Hematopoietic multipotent progenitor cell treated with erythropoietin and hydrocortisone succinate and interleukin-3 and kit ligand, for 4 days (in vitro differentiated cells): ENCODE measurements at regions not wholly inside any gene's neighbourhood (a gene's known extent, or its start where the extent isn't known, plus 50 kb on each side); places are given as distances from the start of the nearest gene placed in this dataset.

Experiments used
- DNase-seq: peaks from one replicate; pipeline ENCODE4 v3.0.0-alpha.2; 2015

DNA sequence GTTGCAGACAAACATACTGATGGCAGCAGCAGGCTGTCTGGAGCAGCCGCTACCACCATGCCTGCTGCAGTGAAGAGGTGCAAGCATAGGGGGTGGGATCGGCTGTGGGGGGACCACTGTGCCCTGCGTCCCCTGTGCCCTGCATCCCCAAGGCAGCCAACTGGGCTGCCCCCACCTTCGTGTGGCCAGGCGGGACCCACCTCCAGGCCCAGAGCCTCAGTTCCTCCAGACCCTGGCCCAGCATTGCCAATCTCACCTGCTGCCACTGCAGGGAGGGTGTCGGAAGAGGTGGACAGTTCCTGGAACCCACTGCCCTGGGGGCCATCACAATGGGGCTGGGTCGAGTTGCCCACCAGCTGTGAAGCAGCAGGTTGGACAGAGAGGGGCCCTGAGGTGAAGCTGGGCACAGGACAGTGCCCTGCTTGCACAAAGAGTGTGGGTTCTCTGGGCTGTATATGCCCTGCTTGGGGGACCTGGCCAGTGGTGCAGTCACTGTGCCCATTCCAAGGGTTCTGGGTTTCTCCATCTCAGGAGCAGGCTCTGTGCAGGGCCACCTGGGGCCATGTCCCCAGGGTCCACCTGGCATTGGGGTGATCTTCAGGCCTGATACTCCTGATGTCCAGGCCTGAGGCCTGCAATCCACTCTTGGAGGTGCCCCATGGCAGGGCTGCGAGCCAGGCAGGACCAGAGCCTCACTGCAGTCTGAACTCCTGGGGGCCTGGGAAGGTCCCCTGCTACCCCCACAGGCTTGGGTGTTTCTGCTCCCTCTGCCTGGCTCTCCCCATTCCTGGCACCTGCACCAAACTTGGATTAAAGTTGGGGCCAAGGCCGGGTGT is 261.4 kb upstream of the NRIP1 start:
- no peak for DNase-seq

GRCh38 chr21:15327637-15328265 is 263.0 kb upstream of the NRIP1 start:
- DNase-seq: no peak

DNA sequence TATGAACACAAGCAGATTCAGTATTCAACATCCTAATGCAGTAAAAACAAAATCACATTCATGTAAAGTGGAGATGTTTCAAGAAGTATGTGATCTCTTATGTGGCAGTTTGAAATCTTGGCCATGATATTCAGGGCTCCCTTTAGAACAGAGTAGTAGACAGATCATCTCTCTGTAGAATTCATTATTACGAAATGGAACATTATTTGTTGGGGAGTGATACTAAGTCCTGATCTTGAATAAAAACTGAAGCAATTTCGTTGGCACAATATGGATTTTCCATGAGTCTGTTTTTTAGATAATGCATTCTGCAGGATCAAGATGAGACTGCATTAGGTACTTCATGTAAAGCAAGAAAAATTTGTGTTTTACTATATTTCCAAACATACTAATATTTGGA is 264.4 kb upstream of the NRIP1 start:
- no peak for DNase-seq

DNA sequence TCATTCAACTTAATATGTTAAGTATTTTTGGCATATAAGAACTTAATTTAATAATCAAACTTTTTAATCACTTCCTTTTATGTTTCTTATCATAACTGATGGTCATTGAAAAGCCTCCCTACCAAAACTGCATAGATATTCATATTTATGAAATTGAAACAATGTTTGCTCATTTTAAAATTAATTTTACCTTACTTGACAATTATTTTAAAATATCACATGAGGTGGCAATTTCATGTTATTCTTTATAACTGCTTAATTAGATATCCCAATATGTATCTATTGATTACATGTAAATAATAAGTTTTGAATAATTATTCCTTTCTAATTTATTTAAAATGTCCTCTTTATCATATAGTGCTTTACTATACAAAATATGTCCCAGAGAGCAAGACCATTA is 266.1 kb upstream of the NRIP1 start:
- no peak for DNase-seq

DNA sequence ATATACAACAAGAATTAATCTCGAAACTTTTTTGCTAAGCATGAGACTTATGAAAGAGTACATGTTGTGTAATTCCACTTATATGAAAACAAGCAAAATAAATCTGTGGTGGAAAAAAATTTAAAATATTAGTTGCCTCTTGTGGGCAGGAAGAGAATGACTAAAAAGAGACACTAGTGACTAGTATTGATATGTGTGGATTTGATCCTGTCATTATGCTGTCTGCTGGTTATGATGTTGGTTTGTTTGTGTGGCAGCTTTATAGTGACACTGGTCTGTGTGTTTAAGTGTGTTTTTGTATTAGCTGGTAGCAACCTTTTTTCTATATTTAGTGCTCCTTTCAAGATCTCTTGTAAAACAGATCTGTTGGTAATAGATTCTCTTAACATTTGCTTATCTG is 267.8 kb upstream of the NRIP1 start:
- no peak for DNase-seq

GRCh38 chr21:15333136-15333710 is 268.4 kb upstream of the NRIP1 start:
- no peak for DNase-seq

- peak; percentile 34 for DNase-seq
Observed at GRCh38 chr21:15333951-15334350, 269.2 kb upstream of the NRIP1 start.

GRCh38 chr21:15343066-15343465 is 278.3 kb upstream of the NRIP1 start:
- no peak for DNase-seq

DNA sequence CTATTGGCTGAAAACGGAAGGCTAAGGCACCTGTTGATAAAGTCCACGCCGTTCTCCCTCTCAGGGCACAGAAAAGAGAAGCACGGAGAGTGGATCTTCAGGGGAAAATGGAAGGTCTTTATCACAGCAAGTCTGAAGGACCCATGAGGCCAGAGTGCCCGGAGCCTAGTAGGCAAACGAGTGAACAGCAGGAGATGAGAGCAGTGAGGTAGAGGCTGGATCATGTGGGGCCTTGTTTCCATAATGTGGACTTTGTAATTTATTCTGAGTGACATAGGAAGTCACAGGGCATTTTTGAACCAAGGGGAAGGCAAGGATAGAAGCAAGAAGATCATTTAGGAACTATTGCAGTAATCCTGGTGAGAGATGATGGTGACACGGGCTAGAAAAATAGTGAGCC is 287.2 kb upstream of the NRIP1 start:
- DNase-seq: no peak

GRCh38 chr21:15353546-15353945 is 288.7 kb upstream of the NRIP1 start:
- peak; percentile 18 for DNase-seq

DNA sequence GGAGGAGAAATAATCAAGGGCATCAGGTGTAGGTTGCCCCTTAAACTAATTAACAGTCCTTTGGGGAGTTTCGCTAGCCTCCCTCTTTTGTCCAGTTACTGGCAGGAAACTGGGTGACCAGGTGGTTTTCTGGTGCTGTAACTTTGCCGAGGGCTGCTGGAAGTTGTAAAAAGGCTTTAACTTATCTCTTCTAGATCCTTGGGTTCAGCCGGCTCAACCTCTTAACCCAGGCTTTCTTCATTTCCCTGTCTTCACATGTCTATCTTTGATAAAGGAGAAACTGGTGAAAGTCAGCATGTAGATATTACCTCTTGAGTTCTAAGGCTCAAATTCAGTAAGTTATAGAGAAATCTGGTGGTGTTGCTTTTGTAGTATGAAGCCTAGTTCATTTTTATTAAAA is 289.7 kb upstream of the NRIP1 start:
- peak; percentile 43 for DNase-seq

DNA sequence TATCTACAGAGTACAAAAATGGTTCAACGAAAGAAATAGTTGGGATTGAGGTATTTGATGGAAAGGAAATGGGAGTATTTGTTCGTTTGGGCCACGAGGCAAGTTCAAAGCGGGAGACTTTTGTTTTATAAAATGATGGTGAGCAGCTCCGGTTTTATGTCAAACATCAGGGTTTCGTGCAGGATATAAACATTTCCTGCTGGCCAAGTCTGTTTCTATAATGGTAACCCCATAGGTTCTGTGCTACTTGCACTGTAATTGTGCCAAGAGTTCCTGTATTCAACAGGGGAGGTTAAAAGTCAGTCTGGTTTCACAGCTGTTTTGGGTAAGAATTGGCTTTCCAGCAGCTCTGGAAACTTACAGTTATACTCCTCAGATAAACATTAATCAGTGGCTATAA is 290.3 kb upstream of the NRIP1 start:
- peak; percentile 26 for DNase-seq

DNA sequence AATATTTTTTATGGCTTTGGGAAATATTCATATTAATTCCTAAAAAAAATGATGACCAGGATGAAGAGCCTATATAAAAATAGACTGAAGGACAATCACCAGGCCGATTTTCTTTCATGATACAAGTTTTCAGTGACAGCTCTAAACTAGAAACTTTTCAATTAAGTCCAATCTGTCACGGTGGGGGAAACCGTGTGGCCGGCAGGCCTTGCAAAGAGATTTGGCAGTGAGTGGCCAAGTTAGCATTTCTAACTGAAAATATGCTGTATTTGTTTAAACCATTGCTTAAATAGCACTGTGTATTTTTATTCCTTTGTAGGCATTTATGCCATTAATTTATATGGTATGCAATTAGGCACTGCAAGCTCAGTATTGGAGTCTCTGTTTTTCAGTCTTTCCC is 294.5 kb upstream of the NRIP1 start:
- no peak for DNase-seq

- DNase-seq: no peak
Observed at GRCh38 chr21:15362458-15362857, 297.7 kb upstream of the NRIP1 start.

- no peak for DNase-seq
Observed at GRCh38 chr21:15363921-15364320, 299.1 kb upstream of the NRIP1 start.

DNA sequence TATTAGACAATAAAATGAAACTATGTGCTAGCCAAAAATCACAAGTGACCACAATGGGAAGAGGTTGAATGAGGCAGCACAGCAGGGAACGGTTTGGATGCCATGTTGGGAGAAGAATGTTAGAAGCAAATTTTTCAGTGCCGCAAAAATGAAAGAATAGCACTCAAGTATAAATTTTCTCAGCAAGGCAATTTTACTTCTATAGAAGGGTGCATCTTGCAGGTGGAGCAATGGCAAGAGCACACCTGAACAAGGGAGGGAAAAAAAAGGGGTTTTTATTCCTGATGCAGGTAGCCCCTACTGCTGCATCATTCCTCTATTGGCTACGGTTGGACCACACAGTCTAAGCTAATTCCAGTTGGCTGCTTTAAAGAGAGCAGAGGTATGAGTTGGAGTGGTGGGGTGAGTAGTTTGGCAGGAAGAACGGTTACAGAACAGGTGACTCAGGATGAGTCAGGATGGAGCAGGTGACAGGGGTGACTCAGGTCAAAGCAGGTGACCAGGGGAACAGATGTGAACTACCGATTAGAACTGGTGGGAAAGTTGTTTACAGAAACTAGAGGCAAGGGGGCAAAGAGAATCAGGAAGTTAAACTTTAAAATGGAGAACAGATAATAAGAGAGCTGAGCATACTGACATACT is 301.1 kb upstream of the NRIP1 start:
- peak; percentile 8 for DNase-seq

DNA sequence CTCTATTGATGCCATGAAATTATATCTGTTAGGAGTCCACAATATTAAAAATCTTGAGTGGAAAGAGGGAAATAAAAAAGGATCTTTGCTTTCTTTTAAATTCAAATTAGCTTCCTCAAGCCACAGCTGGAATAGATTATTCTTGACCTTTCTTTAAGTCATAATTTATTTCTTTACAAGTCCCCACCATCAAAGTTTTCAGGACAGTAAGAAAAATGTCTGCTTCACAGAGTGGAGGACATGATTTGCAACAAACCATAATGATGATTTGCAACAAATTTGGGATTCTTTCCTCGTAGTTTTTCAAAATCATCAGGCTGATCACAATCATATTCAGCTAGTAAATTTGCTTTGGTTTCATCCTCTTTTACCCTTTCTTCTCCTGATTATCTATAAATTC is 301.8 kb upstream of the NRIP1 start:
- no peak for DNase-seq

- DNase-seq: no peak
Observed at GRCh38 chr21:15367061-15367626, 302.3 kb upstream of the NRIP1 start.

DNA sequence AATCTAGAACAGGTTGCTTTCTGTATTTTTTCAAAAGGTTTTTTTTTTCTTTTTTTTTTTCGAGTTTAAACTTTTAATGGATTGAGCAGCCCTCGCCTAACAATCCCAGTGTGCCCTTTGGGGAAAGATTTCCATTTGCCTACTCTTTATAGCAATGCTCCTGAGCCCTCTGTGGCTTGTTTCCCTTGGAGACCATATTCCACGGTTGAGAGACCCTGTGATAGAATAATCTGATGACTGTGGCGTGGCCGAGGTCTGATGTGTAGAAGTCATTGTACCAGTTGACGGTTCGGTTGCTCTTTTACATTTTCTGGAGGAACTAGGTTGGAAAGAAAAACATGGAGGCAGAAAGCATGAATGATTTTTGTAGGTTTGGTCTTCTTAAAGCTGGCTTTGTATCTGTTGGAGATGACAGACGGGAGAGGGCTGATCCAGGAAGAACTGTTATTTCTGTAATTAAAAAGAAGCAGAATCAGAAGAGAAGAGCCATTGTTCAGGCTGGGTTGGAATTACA is 305.7 kb upstream of the NRIP1 start:
- no peak for DNase-seq

- DNase-seq: no peak
Observed at GRCh38 chr21:15373941-15374340, 309.1 kb upstream of the NRIP1 start.

DNA sequence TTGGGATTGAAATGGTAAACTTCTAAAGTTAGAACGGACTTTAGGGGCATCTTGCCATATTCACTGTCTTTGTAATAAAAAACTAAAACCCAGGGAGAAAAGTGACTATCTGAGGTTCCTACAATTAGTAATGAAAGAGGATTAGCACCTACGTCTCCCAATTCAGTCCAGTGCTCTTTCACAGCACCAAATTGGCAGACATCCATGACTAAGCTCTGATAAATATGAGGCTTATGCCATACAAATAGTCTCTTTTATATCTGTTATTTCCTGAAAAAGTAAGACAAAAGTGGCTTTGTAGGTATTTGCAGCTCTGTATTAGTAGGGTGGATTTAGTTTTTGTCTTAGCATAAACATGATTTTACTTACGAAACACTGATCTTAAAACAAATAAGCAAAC is 315.0 kb upstream of the NRIP1 start:
- DNase-seq: no peak

DNA sequence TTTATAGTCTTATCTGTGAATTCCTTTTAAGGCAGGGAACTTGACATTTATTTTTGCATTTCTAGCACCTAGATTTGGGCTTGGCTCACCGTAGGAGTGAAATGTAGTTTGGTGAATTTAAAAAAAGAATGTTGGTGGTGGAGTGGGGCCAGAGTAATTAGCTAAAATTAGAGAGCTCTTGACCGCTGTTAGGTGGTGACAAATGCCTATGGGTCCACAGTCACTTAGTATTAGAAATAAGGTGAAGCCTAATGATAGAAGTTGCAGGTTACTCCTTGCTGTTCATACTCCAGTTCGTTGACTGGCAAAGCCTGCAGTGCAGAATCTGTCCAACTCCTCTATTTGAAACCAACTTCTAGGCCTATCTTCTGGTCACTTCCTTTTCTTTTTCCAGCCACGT is 318.8 kb upstream of the NRIP1 start:
- no peak for DNase-seq

GRCh38 chr21:15390049-15390448 is 325.2 kb upstream of the NRIP1 start:
- DNase-seq: no peak
